Upper lobe of right lung (tissue), 1 donor: ENCODE measurements at regions not wholly inside any gene's neighbourhood (a gene's known extent, or its start where the extent isn't known, plus 50 kb on each side); places are given as distances from the start of the nearest gene placed in this dataset.

Source experiments
- ATAC-seq: fragments of 200-7000 bp; cut with Tn5 transposase; one replicate; pipeline ENCODE4 v1.9.1; 2020; ENCODE audit warnings: mild to moderate bottlenecking, moderate library complexity
- DNase-seq: peaks from one replicate; pipeline ENCODE4 v3.0.0-alpha.2; 2020
- H3K27ac ChIP-seq: fragments of 200-600 bp; one replicate; pipeline ENCODE4 v1.8.0; 2022
- H3K27me3 ChIP-seq: fragments of 200-600 bp; one replicate; pipeline ENCODE4 v1.8.0; 2022; ENCODE audit warnings: mild to moderate bottlenecking
- H3K36me3 ChIP-seq: fragments of 200-600 bp; one replicate; pipeline ENCODE4 v1.8.0; 2022
- H3K4me1 ChIP-seq: fragments of 200-600 bp; one replicate; pipeline ENCODE4 v1.8.0; 2022
- H3K4me3 ChIP-seq: fragments of 200-600 bp; one replicate; pipeline ENCODE4 v1.8.0; 2022; ENCODE audit warnings: mild to moderate bottlenecking
- H3K9me3 ChIP-seq: fragments of 200-600 bp; one replicate; pipeline ENCODE4 v1.8.0; 2022
- intact Hi-C: fragments of 100-400 bp; cut with DNase I; formaldehyde crosslinking; loops from one replicate; pipeline ENCODE4 v1.11.0; 2022
- TF ChIP-seq, protein P1 (sequence below): fragments of 200-600 bp; IDR thresholded peaks from one replicate; pipeline ENCODE4 v1.8.0; 2022; ENCODE audit warnings: antibody characterized with exemption
- donor health status: DM: no; HTN: yes; CAD: no; lungs with severe emphysema.

DNA sequence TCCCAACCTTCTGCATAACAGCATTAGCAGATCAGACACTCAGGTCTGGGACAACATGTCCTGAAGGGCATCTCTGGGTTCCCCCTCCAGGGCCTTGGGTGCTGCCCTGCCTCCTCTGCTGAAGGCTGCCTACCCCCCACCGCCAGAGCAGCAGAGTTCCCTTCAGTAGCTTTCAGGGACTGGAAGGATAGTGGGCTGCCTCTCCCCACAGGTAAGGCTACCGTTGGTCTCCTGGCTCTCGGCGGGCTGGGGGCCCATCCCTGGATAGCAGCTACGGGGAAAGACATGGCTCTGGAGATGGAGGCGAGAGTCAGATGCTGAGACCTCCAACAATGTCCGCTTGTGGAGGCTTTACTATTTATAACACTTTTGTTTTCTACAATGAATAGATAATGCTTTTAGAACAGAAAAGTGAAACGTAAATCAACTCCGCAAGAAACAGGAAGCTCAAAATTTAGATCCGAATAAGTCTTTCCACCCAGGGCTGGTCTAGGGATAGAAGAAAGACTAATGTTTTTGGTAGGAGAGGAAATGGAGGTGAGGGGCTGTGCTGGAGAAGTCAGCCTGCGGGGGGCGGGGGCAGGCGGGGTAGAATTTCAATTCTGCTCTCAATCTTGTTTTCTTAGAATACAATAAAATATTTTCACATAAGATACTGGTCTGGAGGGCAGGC lies 58.4 kb downstream of the ARL4C start:
- Histone ChIP-seq H3K27me3 (no peaks in the 10 kb centered on the region), H3K9me3 (no peaks in the 10 kb centered on the region), H3K27ac (no peak overlapping the region), H3K4me3 (no peak overlapping the region), H3K4me1 (peaks cover 7% of the 10 kb centered on the region), H3K36me3 (no peaks in the 10 kb centered on the region)
- ATAC-seq = no peak
- DNase-seq = no peak
- intact Hi-C loops = no loop called here
- TF ChIP-seq, protein P1, sequence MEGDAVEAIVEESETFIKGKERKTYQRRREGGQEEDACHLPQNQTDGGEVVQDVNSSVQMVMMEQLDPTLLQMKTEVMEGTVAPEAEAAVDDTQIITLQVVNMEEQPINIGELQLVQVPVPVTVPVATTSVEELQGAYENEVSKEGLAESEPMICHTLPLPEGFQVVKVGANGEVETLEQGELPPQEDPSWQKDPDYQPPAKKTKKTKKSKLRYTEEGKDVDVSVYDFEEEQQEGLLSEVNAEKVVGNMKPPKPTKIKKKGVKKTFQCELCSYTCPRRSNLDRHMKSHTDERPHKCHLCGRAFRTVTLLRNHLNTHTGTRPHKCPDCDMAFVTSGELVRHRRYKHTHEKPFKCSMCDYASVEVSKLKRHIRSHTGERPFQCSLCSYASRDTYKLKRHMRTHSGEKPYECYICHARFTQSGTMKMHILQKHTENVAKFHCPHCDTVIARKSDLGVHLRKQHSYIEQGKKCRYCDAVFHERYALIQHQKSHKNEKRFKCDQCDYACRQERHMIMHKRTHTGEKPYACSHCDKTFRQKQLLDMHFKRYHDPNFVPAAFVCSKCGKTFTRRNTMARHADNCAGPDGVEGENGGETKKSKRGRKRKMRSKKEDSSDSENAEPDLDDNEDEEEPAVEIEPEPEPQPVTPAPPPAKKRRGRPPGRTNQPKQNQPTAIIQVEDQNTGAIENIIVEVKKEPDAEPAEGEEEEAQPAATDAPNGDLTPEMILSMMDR = no peak

DNA sequence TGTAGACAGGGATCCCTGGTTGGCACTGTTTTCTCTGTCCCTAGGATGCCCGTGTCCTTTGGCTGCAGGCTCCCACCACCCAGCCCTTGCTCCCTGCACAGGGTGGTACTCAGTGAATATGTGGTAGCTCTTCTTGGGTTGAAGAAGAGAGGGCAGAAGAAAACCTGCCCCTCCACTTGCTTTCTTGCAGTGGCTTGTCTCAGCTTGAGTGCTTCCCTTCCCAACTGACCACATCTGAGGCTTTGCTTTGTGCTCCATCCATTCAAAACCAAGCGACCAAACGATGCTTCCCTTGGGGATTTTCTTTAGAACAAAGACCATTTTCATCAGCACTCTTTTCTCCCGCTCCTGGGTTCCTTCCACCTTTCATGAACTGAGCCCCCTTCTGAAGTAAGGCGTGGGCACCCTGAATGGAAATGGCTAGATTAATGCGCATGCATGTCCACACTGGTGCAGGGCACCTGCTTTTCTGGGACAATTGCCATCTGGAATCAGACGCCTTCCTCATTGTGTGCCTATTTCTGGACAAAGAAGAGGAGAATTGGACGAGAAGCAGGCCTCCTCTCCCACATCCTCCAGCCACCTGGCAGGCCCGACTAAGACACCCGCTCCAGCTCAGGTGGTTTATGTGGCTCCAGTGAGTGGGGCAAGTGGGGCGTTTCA lies 59.1 kb downstream of the ARL4C start:
- Histone ChIP-seq H3K4me1 (peaks cover 7% of the 10 kb centered on the region), H3K9me3 (no peaks in the 10 kb centered on the region), H3K36me3 (no peaks in the 10 kb centered on the region), H3K4me3 (no peak overlapping the region), H3K27ac (no peak overlapping the region), H3K27me3 (no peaks in the 10 kb centered on the region)
- TF ChIP-seq, protein P1 = no peak
- DNase-seq (no peak), ATAC-seq (no peak)
- intact Hi-C loops = no loop called here

DNA sequence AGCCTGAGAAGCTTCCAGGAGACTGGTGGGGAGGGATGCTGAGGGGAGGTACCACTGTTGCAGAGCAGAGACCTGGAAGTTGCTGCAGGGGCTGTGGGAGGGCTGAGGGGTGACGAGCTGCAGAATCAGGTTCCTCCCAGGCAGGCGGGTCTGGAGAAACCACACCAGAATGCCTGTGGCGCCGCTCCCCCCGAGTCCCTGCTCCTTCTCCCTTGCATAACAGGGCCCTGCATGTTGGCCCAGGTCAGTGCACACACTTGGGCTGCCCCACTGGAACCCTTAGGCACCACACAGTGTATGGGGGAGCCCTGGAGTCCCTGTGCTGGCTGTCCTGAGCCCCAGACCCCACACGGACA lies 60.4 kb downstream of the ARL4C start:
- Histone ChIP-seq H3K4me1 (peaks cover 7% of the 10 kb centered on the region), H3K36me3 (no peaks in the 10 kb centered on the region), H3K4me3 (no peak overlapping the region), H3K27ac (no peak overlapping the region), H3K9me3 (no peaks in the 10 kb centered on the region), H3K27me3 (no peaks in the 10 kb centered on the region)
- intact Hi-C loops = no loop called here
- peak; percentile 49 for ATAC-seq
- no peak for DNase-seq
- TF ChIP-seq, protein P1 = no peak

DNA sequence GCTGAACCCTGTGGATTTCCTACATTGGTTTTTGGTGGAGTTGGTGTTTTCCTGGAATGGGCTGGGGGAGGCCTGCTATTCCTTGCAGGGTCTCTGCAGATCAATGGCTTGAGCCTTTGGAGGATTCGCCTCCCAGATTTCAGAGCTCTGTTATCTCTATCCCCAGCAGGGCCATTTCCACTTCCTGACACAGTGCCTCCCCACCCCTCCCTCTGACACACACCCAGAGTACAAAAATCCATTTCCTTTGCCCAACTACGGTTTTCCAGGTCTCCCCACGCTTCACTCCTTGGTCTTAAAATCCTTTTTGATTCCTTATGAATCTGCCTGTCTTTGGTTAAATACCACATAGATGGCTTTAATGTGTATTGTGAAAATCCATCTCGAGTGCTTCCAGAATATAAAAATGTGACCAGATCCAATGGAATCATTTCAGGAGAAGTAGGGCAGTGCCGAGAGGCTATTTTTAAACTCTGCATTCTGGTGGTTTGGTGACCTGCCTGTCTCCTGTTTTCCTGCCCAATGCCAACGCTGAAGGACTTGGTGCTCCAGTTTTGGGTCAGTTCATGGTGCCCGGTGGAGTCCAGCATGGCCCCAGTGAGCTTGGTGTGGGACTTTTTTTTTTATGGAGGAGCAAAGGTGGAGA lies 60.9 kb downstream of the ARL4C start:
- H3K9me3 ChIP-seq = no peaks in the 10 kb centered on the region
- TF ChIP-seq, protein P1 = no peak
- intact Hi-C loops = no loop called here
- ATAC-seq (peak; percentile 54), DNase-seq (no peak)
- H3K36me3 ChIP-seq = no peaks in the 10 kb centered on the region
- no peak overlapping the region for H3K27ac ChIP-seq
- H3K27me3 ChIP-seq = no peaks in the 10 kb centered on the region
- H3K4me1 ChIP-seq = peaks cover 7% of the 10 kb centered on the region
- no peak overlapping the region for H3K4me3 ChIP-seq

DNA sequence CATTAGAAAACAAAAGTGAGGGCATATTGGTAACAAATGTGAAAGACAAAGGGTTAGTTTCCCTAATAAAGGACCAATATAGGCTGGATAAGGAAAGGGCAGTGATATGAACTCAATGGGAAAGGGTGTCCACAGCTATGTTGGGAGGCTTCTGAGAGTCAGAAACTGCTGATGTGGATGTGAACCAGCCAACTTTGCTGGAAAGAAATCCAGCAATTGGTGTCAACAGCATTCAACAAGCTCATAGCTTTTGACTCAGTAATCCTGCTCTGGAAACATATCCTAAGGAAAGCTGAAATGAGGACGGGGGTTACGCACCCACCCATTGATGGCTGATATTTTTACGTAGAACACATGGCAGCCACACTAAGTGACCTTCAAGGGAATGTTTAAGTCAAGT lies 63.7 kb downstream of the ARL4C start:
- Histone ChIP-seq H3K4me1 (peaks cover 12% of the 10 kb centered on the region), H3K9me3 (no peaks in the 10 kb centered on the region), H3K36me3 (no peaks in the 10 kb centered on the region), H3K27ac (no peak overlapping the region), H3K27me3 (no peaks in the 10 kb centered on the region), H3K4me3 (no peak overlapping the region)
- intact Hi-C loops = no loop called here
- no peak for DNase-seq
- TF ChIP-seq, protein P1 = no peak
- ATAC-seq = no peak
